Activated CD4-positive, alpha-beta T cell treated with anti-CD3 and anti-CD28 coated beads for 24 hours (primary cell): ENCODE measurements at regions not wholly inside any gene's neighbourhood (a gene's known extent, or its start where the extent isn't known, plus 50 kb on each side); places are given as distances from the start of the nearest gene placed in this dataset.
"Not testable (repeated sequence)": the region's sequence is repeated elsewhere in the genome, so short reads cannot be mapped to it uniquely, and the experiment has no call there.

ENCODE experiments used
- DNase-seq, 2 donors: peaks; one replicate each; pipeline ENCODE4 v3.0.0-alpha.2; 2020; ENCODE audit warnings: low read depth in 2 of 2

GRCh38 chr7:69377191-69377590 is 221.1 kb upstream of the AUTS2 start:
- no peak for DNase-seq

GRCh38 chr7:69388452-69389137 is 209.7 kb upstream of the AUTS2 start:
- DNase-seq = no peak

- no peak for DNase-seq
These were observed 209.1 kb upstream of the AUTS2 start for GRCh38 chr7:69389216-69389615.

GRCh38 chr7:69393912-69394311 is 204.4 kb upstream of the AUTS2 start:
- DNase-seq = not testable (repeated sequence)

GRCh38 chr7:69395061-69395714 is 203.1 kb upstream of the AUTS2 start:
- DNase-seq = no peak

- DNase-seq = no peak
These were observed 199.3 kb upstream of the AUTS2 start for GRCh38 chr7:69398986-69399385.

GRCh38 chr7:69399401-69399800 is 198.9 kb upstream of the AUTS2 start:
- no peak for DNase-seq

- no peak for DNase-seq
These were observed 195.6 kb upstream of the AUTS2 start for GRCh38 chr7:69402696-69403095.

- no peak for DNase-seq
These were observed 195.1 kb upstream of the AUTS2 start for GRCh38 chr7:69403169-69403568.

GRCh38 chr7:69411018-69411417 is 187.3 kb upstream of the AUTS2 start:
- no peak for DNase-seq

- DNase-seq = no peak
These were observed 186.8 kb upstream of the AUTS2 start for GRCh38 chr7:69411466-69411865.

- no peak for DNase-seq
These were observed 185.7 kb upstream of the AUTS2 start for GRCh38 chr7:69412331-69413146.

GRCh38 chr7:69414555-69414954 is 183.7 kb upstream of the AUTS2 start:
- DNase-seq = no peak

- no peak for DNase-seq
These were observed 179.2 kb upstream of the AUTS2 start for GRCh38 chr7:69418869-69419670.

GRCh38 chr7:69419934-69420333 is 178.3 kb upstream of the AUTS2 start:
- DNase-seq = no peak

GRCh38 chr7:69422574-69422985 is 175.7 kb upstream of the AUTS2 start:
- DNase-seq = no peak

GRCh38 chr7:69426705-69427104 is 171.6 kb upstream of the AUTS2 start:
- DNase-seq = no peak

GRCh38 chr7:69428089-69428488 is 170.2 kb upstream of the AUTS2 start:
- no peak for DNase-seq

- DNase-seq = no peak
These were observed 168.3 kb upstream of the AUTS2 start for GRCh38 chr7:69429911-69430383.

GRCh38 chr7:69430384-69431021 is 167.8 kb upstream of the AUTS2 start:
- DNase-seq = no peak

- DNase-seq = no peak
These were observed 166.6 kb upstream of the AUTS2 start for GRCh38 chr7:69431626-69432025.
